ENCODE measurements at regions not wholly inside any gene's neighbourhood (a gene's known extent, or its start where the extent isn't known, plus 50 kb on each side); places are given as distances from the start of the nearest gene placed in this dataset.

GRCh38 chr1:237972186-237972585 is 81.5 kb upstream of the ZP4 start:
- Histone ChIP-seq H3K36me3 (ENCODE audit: insufficient read depth, low read length) (no peaks in the 10 kb centered on the region), H3K4me1 (ENCODE audit: insufficient read depth, low read length) (peaks cover 7% of the 10 kb centered on the region; the same call in 1 of the 2 replicates), H2AFZ (ENCODE audit: low read depth, low read length) (no peak overlapping the region), H3K4me2 (ENCODE audit: insufficient read depth, low read length) (no peak overlapping the region), H3K9me3 (ENCODE audit: insufficient read depth, low read length, severe bottlenecking) (no peaks in the 10 kb centered on the region), H3K9ac (ENCODE audit: low read depth, low read length) (no peak overlapping the region), H3K27me3 (ENCODE audit: insufficient read depth, low read length, poor library complexity) (no peaks in the 10 kb centered on the region), H3K79me2 (ENCODE audit: insufficient read depth, low read length) (no peaks in the 10 kb centered on the region), H3K27ac (ENCODE audit: low read length) (no peak overlapping the region), H4K20me1 (ENCODE audit: insufficient read depth, low read length) (no peaks in the 10 kb centered on the region), H3K4me3 (ENCODE audit: low read depth in 1 of 2, low read length in 2 of 2) (no peak overlapping the region)
- TF ChIP-seq, protein P1, sequence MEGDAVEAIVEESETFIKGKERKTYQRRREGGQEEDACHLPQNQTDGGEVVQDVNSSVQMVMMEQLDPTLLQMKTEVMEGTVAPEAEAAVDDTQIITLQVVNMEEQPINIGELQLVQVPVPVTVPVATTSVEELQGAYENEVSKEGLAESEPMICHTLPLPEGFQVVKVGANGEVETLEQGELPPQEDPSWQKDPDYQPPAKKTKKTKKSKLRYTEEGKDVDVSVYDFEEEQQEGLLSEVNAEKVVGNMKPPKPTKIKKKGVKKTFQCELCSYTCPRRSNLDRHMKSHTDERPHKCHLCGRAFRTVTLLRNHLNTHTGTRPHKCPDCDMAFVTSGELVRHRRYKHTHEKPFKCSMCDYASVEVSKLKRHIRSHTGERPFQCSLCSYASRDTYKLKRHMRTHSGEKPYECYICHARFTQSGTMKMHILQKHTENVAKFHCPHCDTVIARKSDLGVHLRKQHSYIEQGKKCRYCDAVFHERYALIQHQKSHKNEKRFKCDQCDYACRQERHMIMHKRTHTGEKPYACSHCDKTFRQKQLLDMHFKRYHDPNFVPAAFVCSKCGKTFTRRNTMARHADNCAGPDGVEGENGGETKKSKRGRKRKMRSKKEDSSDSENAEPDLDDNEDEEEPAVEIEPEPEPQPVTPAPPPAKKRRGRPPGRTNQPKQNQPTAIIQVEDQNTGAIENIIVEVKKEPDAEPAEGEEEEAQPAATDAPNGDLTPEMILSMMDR (IDR thresholded peaks at IDR 0.05; ENCODE audit: borderline replicate concordance, extremely low read depth, low read length, poor library complexity, severe bottlenecking) = no peak
- TF ChIP-seq EZH2 (IDR thresholded peaks at IDR 0.05; ENCODE audit: borderline replicate concordance, low read depth, low read length, severe bottlenecking) = no peak
- ATAC-seq (ENCODE audit: insufficient read depth, low read depth) (no peak), DNase-seq (no peak)

DNA sequence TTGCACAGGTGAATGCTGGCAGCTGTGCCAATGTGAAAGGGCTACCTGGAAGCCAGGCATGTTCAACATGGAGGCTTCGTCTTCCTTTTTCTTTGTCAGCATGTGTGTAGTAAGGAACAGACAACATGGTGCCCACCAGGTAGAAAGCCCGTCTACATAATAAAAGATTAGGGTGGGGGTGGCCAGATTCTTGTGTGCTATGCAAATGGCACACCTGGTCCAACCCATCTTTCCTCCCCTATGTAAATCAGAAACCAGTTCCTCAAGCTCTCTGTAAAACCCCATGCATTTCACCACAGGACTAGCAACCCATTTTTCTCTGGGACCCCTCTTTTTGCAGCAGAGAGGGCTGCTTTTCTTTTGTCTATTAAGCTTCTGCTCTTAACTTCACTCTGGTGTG is 72.3 kb upstream of the ZP4 start:
- H3K4me2 ChIP-seq (ENCODE audit: insufficient read depth, low read length) = no peak overlapping the region
- no peak for DNase-seq
- no peak overlapping the region for H3K27ac ChIP-seq (ENCODE audit: low read length)
- peaks cover 14% of the 10 kb centered on the region; the same call in 1 of the 2 replicates for H3K4me1 ChIP-seq (ENCODE audit: insufficient read depth, low read length)
- no peak for TF ChIP-seq EZH2 (IDR thresholded peaks at IDR 0.05; ENCODE audit: borderline replicate concordance, low read depth, low read length, severe bottlenecking)
- H3K9me3 ChIP-seq (ENCODE audit: insufficient read depth, low read length, severe bottlenecking) = no peaks in the 10 kb centered on the region
- H3K79me2 ChIP-seq (ENCODE audit: insufficient read depth, low read length) = no peaks in the 10 kb centered on the region
- no peak overlapping the region for H2AFZ ChIP-seq (ENCODE audit: low read depth, low read length)
- no peak overlapping the region for H3K4me3 ChIP-seq (ENCODE audit: low read depth in 1 of 2, low read length in 2 of 2)
- H3K36me3 ChIP-seq (ENCODE audit: insufficient read depth, low read length) = no peaks in the 10 kb centered on the region
- H3K27me3 ChIP-seq (ENCODE audit: insufficient read depth, low read length, poor library complexity) = no peaks in the 10 kb centered on the region
- H3K9ac ChIP-seq (ENCODE audit: low read depth, low read length) = no peak overlapping the region
- ATAC-seq (ENCODE audit: insufficient read depth, low read depth) = no peak
- H4K20me1 ChIP-seq (ENCODE audit: insufficient read depth, low read length) = no peaks in the 10 kb centered on the region

DNA sequence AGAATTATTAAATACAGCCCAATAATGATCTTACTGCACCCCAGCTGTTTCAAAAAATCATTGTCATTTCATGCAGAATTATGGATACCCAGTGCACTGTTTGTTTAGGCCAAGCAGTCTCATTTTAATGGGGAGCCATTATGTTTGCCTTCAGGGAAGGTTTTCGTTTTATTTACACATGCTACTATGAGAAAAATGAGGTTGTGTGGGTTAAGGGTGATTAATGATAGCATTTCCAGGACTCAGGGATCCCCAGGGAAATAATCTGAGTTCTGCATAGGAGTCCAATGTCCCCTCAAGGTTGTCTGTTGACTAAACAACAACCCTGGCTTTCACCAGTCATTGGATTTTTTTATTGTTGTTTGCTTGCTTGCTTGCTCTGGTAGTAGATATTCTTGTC is 71.0 kb upstream of the ZP4 start:
- TF ChIP-seq EZH2 (IDR thresholded peaks at IDR 0.05; ENCODE audit: borderline replicate concordance, low read depth, low read length, severe bottlenecking) = no peak
- TF ChIP-seq, protein P1 (IDR thresholded peaks at IDR 0.05; ENCODE audit: borderline replicate concordance, extremely low read depth, low read length, poor library complexity, severe bottlenecking) = no peak
- ATAC-seq (ENCODE audit: insufficient read depth, low read depth) (no peak), DNase-seq (no peak)
- Histone ChIP-seq H3K4me2 (ENCODE audit: insufficient read depth, low read length) (no peak overlapping the region), H3K27me3 (ENCODE audit: insufficient read depth, low read length, poor library complexity) (no peaks in the 10 kb centered on the region), H3K9ac (ENCODE audit: low read depth, low read length) (no peak overlapping the region), H4K20me1 (ENCODE audit: insufficient read depth, low read length) (no peaks in the 10 kb centered on the region), H3K27ac (ENCODE audit: low read length) (no peak overlapping the region), H2AFZ (ENCODE audit: low read depth, low read length) (no peak overlapping the region), H3K79me2 (ENCODE audit: insufficient read depth, low read length) (no peaks in the 10 kb centered on the region), H3K9me3 (ENCODE audit: insufficient read depth, low read length, severe bottlenecking) (no peaks in the 10 kb centered on the region), H3K4me1 (ENCODE audit: insufficient read depth, low read length) (peaks cover 14% of the 10 kb centered on the region; the same call in 1 of the 2 replicates), H3K4me3 (ENCODE audit: low read depth in 1 of 2, low read length in 2 of 2) (no peak overlapping the region), H3K36me3 (ENCODE audit: insufficient read depth, low read length) (no peaks in the 10 kb centered on the region)

GRCh38 chr1:237959838-237960237 is 69.1 kb upstream of the ZP4 start:
- ATAC-seq (ENCODE audit: insufficient read depth, low read depth) (no peak), DNase-seq (no peak)
- Histone ChIP-seq H3K4me3 (ENCODE audit: low read depth in 1 of 2, low read length in 2 of 2) (no peak overlapping the region), H4K20me1 (ENCODE audit: insufficient read depth, low read length) (no peaks in the 10 kb centered on the region), H3K9me3 (ENCODE audit: insufficient read depth, low read length, severe bottlenecking) (no peaks in the 10 kb centered on the region), H3K27ac (ENCODE audit: low read length) (no peak overlapping the region), H3K27me3 (ENCODE audit: insufficient read depth, low read length, poor library complexity) (no peaks in the 10 kb centered on the region), H3K4me2 (ENCODE audit: insufficient read depth, low read length) (no peak overlapping the region), H3K79me2 (ENCODE audit: insufficient read depth, low read length) (no peaks in the 10 kb centered on the region), H3K36me3 (ENCODE audit: insufficient read depth, low read length) (no peaks in the 10 kb centered on the region), H3K9ac (ENCODE audit: low read depth, low read length) (no peak overlapping the region), H2AFZ (ENCODE audit: low read depth, low read length) (no peak overlapping the region), H3K4me1 (ENCODE audit: insufficient read depth, low read length) (peaks cover 12% of the 10 kb centered on the region; the same call in 1 of the 2 replicates)
- TF ChIP-seq EZH2 (IDR thresholded peaks at IDR 0.05; ENCODE audit: borderline replicate concordance, low read depth, low read length, severe bottlenecking) = no peak
- TF ChIP-seq, protein P1 (IDR thresholded peaks at IDR 0.05; ENCODE audit: borderline replicate concordance, extremely low read depth, low read length, poor library complexity, severe bottlenecking) = no peak

Measured in DND-41 (cell line).